ENCODE measurements at regions not wholly inside any gene's neighbourhood (a gene's known extent, or its start where the extent isn't known, plus 50 kb on each side); places are given as distances from the start of the nearest gene placed in this dataset.

DNA sequence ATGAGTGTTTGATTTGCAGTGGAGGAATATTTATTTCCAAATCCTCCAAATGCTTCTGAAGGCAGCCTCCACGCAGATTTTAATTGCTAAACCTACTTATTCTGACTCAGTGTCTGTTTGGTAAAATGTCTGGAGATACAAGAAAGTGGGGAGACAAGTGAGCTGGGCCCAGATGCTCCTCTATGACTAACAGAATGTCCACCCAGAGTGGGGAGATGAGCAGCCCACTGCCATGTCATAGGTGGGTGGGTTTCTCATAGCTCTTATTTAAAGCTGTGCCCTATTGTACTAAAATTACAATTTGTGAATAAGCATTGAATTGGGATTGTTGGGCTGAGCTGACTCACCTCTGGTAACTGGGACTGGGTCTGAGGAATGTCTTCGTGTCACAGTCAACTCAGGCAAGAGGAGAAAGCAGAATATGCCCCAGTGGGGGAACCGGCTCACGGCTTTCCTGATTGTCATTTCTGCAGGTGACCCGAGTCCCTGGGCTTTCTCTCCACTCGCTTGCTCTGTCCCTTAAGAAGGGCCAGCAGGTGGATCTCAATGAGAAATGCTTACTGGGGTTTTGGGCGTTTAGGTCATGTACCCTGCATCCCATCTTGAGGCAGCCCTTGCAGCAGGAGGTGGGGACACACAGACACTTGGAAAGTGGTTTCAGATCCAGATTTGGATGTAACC lies 116.3 kb upstream of the SPRED2 start:
- no peak overlapping the region for H3K4me2 ChIP-seq (ENCODE audit: low read depth, low read length)
- H3F3A ChIP-seq (ENCODE audit: insufficient read depth, low read length) = no peaks in the 10 kb centered on the region
- H3K9me2 ChIP-seq (replicated peaks; ENCODE audit: insufficient read depth, low read length) = no peaks in the 10 kb centered on the region
- no peaks in the 10 kb centered on the region for H4K20me1 ChIP-seq (ENCODE audit: insufficient read depth, low read length)
- H3K9ac ChIP-seq (ENCODE audit: low read length) = no peak overlapping the region
- no peak for DNase-seq
- no peak for TF ChIP-seq CTCF (IDR thresholded peaks at IDR 0.05; ENCODE audit: low read length)
- TF ChIP-seq EZH2 (optimal IDR thresholded peaks at IDR 0.05; ENCODE audit: low read depth, low read length) = no peak
- TF ChIP-seq EZH2phosphoT487 (IDR thresholded peaks at IDR 0.05; ENCODE audit: low read length) = no peak
- no peak overlapping the region for H3K4me3 ChIP-seq (ENCODE audit: low read length)
- no peaks in the 10 kb centered on the region for H3K36me3 ChIP-seq (replicated peaks; ENCODE audit: insufficient read depth, low read length)
- no peak overlapping the region for H3K27ac ChIP-seq (ENCODE audit: low read length)
- H3K9me3 ChIP-seq (replicated peaks; ENCODE audit: insufficient read depth, low read length) = no peaks in the 10 kb centered on the region
- no peaks in the 10 kb centered on the region for H3K27me3 ChIP-seq (replicated peaks; ENCODE audit: insufficient read depth, low read length)
- H3K79me2 ChIP-seq (ENCODE audit: low read length) = no peaks in the 10 kb centered on the region
- H2AFZ ChIP-seq (ENCODE audit: low read length) = no peak overlapping the region
- H3K4me1 ChIP-seq (ENCODE audit: low read length) = no peaks in the 10 kb centered on the region

- Histone ChIP-seq H3F3A (ENCODE audit: insufficient read depth, low read length) (no peaks in the 10 kb centered on the region), H3K36me3 (replicated peaks; ENCODE audit: insufficient read depth, low read length) (no peaks in the 10 kb centered on the region), H3K9ac (ENCODE audit: low read length) (no peak overlapping the region), H3K4me1 (ENCODE audit: low read length) (no peaks in the 10 kb centered on the region), H4K20me1 (ENCODE audit: insufficient read depth, low read length) (no peaks in the 10 kb centered on the region), H3K79me2 (ENCODE audit: low read length) (no peaks in the 10 kb centered on the region), H3K9me2 (replicated peaks; ENCODE audit: insufficient read depth, low read length) (no peaks in the 10 kb centered on the region), H3K4me2 (ENCODE audit: low read depth, low read length) (no peak overlapping the region), H3K27ac (ENCODE audit: low read length) (no peak overlapping the region), H3K9me3 (replicated peaks; ENCODE audit: insufficient read depth, low read length) (no peaks in the 10 kb centered on the region), H2AFZ (ENCODE audit: low read length) (no peak overlapping the region), H3K4me3 (ENCODE audit: low read length) (no peak overlapping the region), H3K27me3 (replicated peaks; ENCODE audit: insufficient read depth, low read length) (no peaks in the 10 kb centered on the region)
- no peak for DNase-seq
- TF ChIP-seq EZH2 (optimal IDR thresholded peaks at IDR 0.05; ENCODE audit: low read depth, low read length) (no peak), EZH2phosphoT487 (IDR thresholded peaks at IDR 0.05; ENCODE audit: low read length) (no peak), CTCF (IDR thresholded peaks at IDR 0.05; ENCODE audit: low read length) (no peak)
These were observed 115.7 kb upstream of the SPRED2 start for GRCh38 chr2:65548064-65548463.

DNA sequence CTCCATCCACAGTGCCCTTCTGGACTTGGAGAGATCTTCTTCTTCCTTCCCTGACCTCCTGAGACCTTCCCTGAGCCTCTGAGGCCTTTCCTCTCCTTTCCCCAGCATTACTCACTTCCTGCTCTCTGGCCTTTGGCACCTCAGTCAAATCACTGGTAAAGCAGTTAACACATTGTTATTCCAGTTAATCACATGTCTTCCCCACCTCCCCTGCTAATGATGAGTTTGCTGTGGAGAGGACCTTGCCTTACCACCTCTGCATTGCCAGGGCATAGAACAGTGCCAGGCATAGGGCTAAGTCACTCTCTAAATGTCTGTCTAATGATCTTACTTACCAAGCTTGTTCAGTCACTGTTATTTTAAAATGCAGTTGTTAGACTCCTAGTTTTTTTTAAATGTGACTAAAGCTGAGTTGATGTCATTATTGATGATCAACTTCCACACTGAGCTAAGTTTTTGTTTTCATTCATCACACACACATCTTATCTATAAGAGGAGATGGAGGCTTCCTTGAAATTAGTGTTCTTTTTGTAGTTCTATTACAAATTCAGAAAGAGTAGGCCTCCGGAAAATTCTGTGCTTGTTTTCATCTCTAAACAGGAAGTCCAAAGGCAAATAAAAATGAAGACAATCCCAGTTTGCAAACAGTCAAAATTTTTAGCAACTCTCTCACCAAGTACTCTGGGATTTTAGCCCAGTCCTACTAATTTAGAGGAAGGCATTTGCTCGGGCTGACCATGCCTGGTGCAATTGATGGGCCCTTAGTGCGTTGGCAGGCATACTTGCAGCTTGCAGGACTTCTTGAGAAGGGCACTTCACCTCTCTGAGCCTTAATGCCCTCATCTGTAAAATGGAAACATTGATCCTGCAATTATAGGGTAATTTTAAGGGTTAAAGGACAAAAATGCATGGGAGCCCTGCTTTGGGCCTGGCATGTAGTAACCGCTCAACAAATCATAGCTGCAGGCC lies 113.7 kb upstream of the SPRED2 start:
- Histone ChIP-seq H3K79me2 (ENCODE audit: low read length) (no peaks in the 10 kb centered on the region), H3K4me2 (ENCODE audit: low read depth, low read length) (no peak overlapping the region), H3K9ac (ENCODE audit: low read length) (no peak overlapping the region), H3K9me3 (replicated peaks; ENCODE audit: insufficient read depth, low read length) (no peaks in the 10 kb centered on the region), H2AFZ (ENCODE audit: low read length) (no peak overlapping the region), H3K4me1 (ENCODE audit: low read length) (no peaks in the 10 kb centered on the region), H3F3A (ENCODE audit: insufficient read depth, low read length) (no peaks in the 10 kb centered on the region), H3K27me3 (replicated peaks; ENCODE audit: insufficient read depth, low read length) (no peaks in the 10 kb centered on the region), H3K36me3 (replicated peaks; ENCODE audit: insufficient read depth, low read length) (no peaks in the 10 kb centered on the region), H3K27ac (ENCODE audit: low read length) (no peak overlapping the region), H3K4me3 (ENCODE audit: low read length) (no peak overlapping the region), H3K9me2 (replicated peaks; ENCODE audit: insufficient read depth, low read length) (no peaks in the 10 kb centered on the region), H4K20me1 (ENCODE audit: insufficient read depth, low read length) (no peaks in the 10 kb centered on the region)
- no peak for DNase-seq
- TF ChIP-seq EZH2phosphoT487 (IDR thresholded peaks at IDR 0.05; ENCODE audit: low read length) (no peak), CTCF (IDR thresholded peaks at IDR 0.05; ENCODE audit: low read length) (no peak), EZH2 (optimal IDR thresholded peaks at IDR 0.05; ENCODE audit: low read depth, low read length) (no peak)
